CD8-positive, alpha-beta memory T cell (primary cell): ENCODE measurements at regions not wholly inside any gene's neighbourhood (a gene's known extent, or its start where the extent isn't known, plus 50 kb on each side); places are given as distances from the start of the nearest gene placed in this dataset.

ENCODE experiments used
- CTCF ChIA-PET: fragments of 350-600 bp; sonication (Branson Sonifier 250); formaldehyde crosslinking; loops from one replicate; lab custom pipeline; 2021; ENCODE audit warnings: antibody characterized with exemption; lab: Charles Lee
- POLR2A ChIA-PET: fragments of 350-600 bp; sonication (Branson Sonifier 250); formaldehyde crosslinking; loops from one replicate; lab custom pipeline; 2021; ENCODE audit warnings: antibody characterized with exemption; lab: Charles Lee
- DNase-seq, 5 donors: peaks; one replicate each; pipeline versions ENCODE4 v3.0.0 to v3.0.0-alpha.2; 2020 to 2022; ENCODE audit warnings: mixed read lengths in 1 of 5
- H3K27ac ChIP-seq: one replicate; pipeline ENCODE4 v1.7.0; 2013; ENCODE audit warnings: low read depth, mild to moderate bottlenecking, low read length, moderate library complexity
- H3K27me3 ChIP-seq: 2 replicates; pipeline ENCODE4 v1.7.0; 2013; ENCODE audit warnings: low read length, mild to moderate bottlenecking; ENCODE audit not compliant: insufficient read depth, poor library complexity, severe bottlenecking
- H3K36me3 ChIP-seq: 2 replicates; pipeline ENCODE4 v1.7.0; 2013; ENCODE audit warnings: mild to moderate bottlenecking, low read length, moderate library complexity; ENCODE audit not compliant: insufficient read depth
- H3K4me1 ChIP-seq: 2 replicates; pipeline ENCODE4 v1.7.0; 2013; ENCODE audit warnings: mild to moderate bottlenecking, low read length, moderate library complexity; ENCODE audit not compliant: insufficient read depth
- H3K4me3 ChIP-seq: 2 replicates; pipeline ENCODE4 v1.7.0; 2013; ENCODE audit warnings: mild to moderate bottlenecking, low read length
- H3K9me3 ChIP-seq: 2 replicates; pipeline ENCODE4 v1.7.0; 2013; ENCODE audit warnings: mild to moderate bottlenecking, low read length
- H3K27ac Mint-ChIP-seq, 8 donors: one replicate each; pipeline ENCODE4 v1.8.0; 2020 to 2021; ENCODE audit warnings: mixed read lengths in 8 of 8, mild to moderate bottlenecking in 6 of 8, inconsistent platforms in 3 of 8, moderate library complexity in 3 of 8
- H3K27me3 Mint-ChIP-seq, 2 donors: one replicate each; pipeline ENCODE4 v1.8.0; 2020 to 2021; ENCODE audit warnings: mixed read lengths in 2 of 2, mild to moderate bottlenecking in 1 of 2, moderate library complexity in 1 of 2
- H3K36me3 Mint-ChIP-seq, 3 donors: one replicate each; pipeline ENCODE4 v1.8.0; 2020 to 2021; ENCODE audit warnings: mixed read lengths in 3 of 3, inconsistent platforms in 1 of 3, mild to moderate bottlenecking in 1 of 3
- H3K4me1 Mint-ChIP-seq, 3 donors: one replicate each; pipeline ENCODE4 v1.8.0; 2020 to 2021; ENCODE audit warnings: mixed read lengths in 3 of 3, inconsistent platforms in 1 of 3, mild to moderate bottlenecking in 1 of 3
- H3K4me3 Mint-ChIP-seq, 7 donors: one replicate each; pipeline ENCODE4 v1.8.0; 2020 to 2021; ENCODE audit warnings: mixed read lengths in 7 of 7, mild to moderate bottlenecking in 6 of 7, moderate library complexity in 4 of 7, inconsistent platforms in 2 of 7
- H3K9me3 Mint-ChIP-seq, 5 donors: one replicate each; pipeline ENCODE4 v1.8.0; 2020 to 2022; ENCODE audit warnings: mixed read lengths in 5 of 5, mild to moderate bottlenecking in 3 of 5, moderate library complexity in 2 of 5, inconsistent platforms in 1 of 5

GRCh38 chr13:105345131-105345530, 1190.3 kb downstream of the EFNB2 start:
- CTCF ChIA-PET: no interaction called here
- Mint-ChIP-seq H3K9me3 (peaks cover 0 to 5% (median 0%) of the 10 kb centered on the region in 5 donors), H3K27me3 (peaks cover 0 to 2% of the 10 kb centered on the region in 2 donors)

GRCh38 chr13:105343134-105343806, 1192.2 kb downstream of the EFNB2 start:
- Histone ChIP-seq H3K36me3 (no peaks in the 10 kb centered on the region), H3K27me3 (no peaks in the 10 kb centered on the region), H3K4me1 (no peaks in the 10 kb centered on the region), H3K9me3 (no peaks in the 10 kb centered on the region), H3K27ac (no peak overlapping the region), H3K4me3 (no peak overlapping the region)
- no peak overlapping the region for H3K4me3 Mint-ChIP-seq
- H3K27me3 Mint-ChIP-seq: peaks cover 0 to 2% of the 10 kb centered on the region in 2 donors
- no peak overlapping the region for H3K27ac Mint-ChIP-seq
- no peaks in the 10 kb centered on the region for H3K36me3 Mint-ChIP-seq
- H3K9me3 Mint-ChIP-seq: peaks cover 0 to 2% (median 0%) of the 10 kb centered on the region in 5 donors
- no peaks in the 10 kb centered on the region for H3K4me1 Mint-ChIP-seq
- POLR2A ChIA-PET: no interaction called here
- no peak for DNase-seq
- CTCF ChIA-PET: no interaction called here

More at GRCh38 chr13:105345131-105345530, 1190.3 kb downstream of the EFNB2 start:
- Mint-ChIP-seq H3K36me3 (no peaks in the 10 kb centered on the region), H3K4me3 (no peak overlapping the region), H3K4me1 (no peaks in the 10 kb centered on the region), H3K27ac (no peak overlapping the region)
- DNase-seq: no peak
- no peak overlapping the region for H3K4me3 ChIP-seq
- H3K4me1 ChIP-seq: no peaks in the 10 kb centered on the region
- POLR2A ChIA-PET: no interaction called here
- no peaks in the 10 kb centered on the region for H3K9me3 ChIP-seq
- H3K27ac ChIP-seq: no peak overlapping the region
- H3K27me3 ChIP-seq: no peaks in the 10 kb centered on the region
- H3K36me3 ChIP-seq: no peaks in the 10 kb centered on the region

GRCh38 chr13:105342281-105342820, 1193.1 kb downstream of the EFNB2 start:
- H3K27me3 ChIP-seq: no peaks in the 10 kb centered on the region
- Mint-ChIP-seq H3K4me3 (no peak overlapping the region), H3K36me3 (no peaks in the 10 kb centered on the region), H3K27me3 (peaks cover 0 to 2% of the 10 kb centered on the region in 2 donors), H3K27ac (no peak overlapping the region), H3K4me1 (no peaks in the 10 kb centered on the region), H3K9me3 (peaks cover 0 to 2% (median 0%) of the 10 kb centered on the region in 5 donors)
- H3K9me3 ChIP-seq: no peaks in the 10 kb centered on the region
- no peak for DNase-seq
- no peaks in the 10 kb centered on the region for H3K36me3 ChIP-seq
- no peak overlapping the region for H3K4me3 ChIP-seq
- ChIA-PET CTCF (no interaction called here), POLR2A (no interaction called here)
- H3K4me1 ChIP-seq: no peaks in the 10 kb centered on the region
- H3K27ac ChIP-seq: no peak overlapping the region

GRCh38 chr13:105341758-105342157, 1193.7 kb downstream of the EFNB2 start:
- peaks cover 0 to 2% (median 0%) of the 10 kb centered on the region in 5 donors for H3K9me3 Mint-ChIP-seq
- H3K27me3 ChIP-seq: no peaks in the 10 kb centered on the region
- H3K4me3 Mint-ChIP-seq: no peak overlapping the region
- CTCF ChIA-PET: no interaction called here
- no peaks in the 10 kb centered on the region for H3K36me3 ChIP-seq
- H3K4me1 Mint-ChIP-seq: no peaks in the 10 kb centered on the region
- no peak overlapping the region for H3K4me3 ChIP-seq
- POLR2A ChIA-PET: no interaction called here
- no peak for DNase-seq
- H3K36me3 Mint-ChIP-seq: no peaks in the 10 kb centered on the region
- H3K27ac Mint-ChIP-seq: no peak overlapping the region
- no peaks in the 10 kb centered on the region for H3K4me1 ChIP-seq
- no peak overlapping the region for H3K27ac ChIP-seq
- no peaks in the 10 kb centered on the region for H3K9me3 ChIP-seq
- H3K27me3 Mint-ChIP-seq: peaks cover 0 to 2% of the 10 kb centered on the region in 2 donors

GRCh38 chr13:105341256-105341655, 1194.2 kb downstream of the EFNB2 start:
- Mint-ChIP-seq H3K36me3 (no peaks in the 10 kb centered on the region), H3K27ac (no peak overlapping the region), H3K4me3 (no peak overlapping the region), H3K9me3 (peaks cover 0 to 2% (median 0%) of the 10 kb centered on the region in 5 donors), H3K27me3 (peaks cover 0 to under 1% of the 10 kb centered on the region in 2 donors), H3K4me1 (no peaks in the 10 kb centered on the region)
- no peak for DNase-seq
- no peaks in the 10 kb centered on the region for H3K4me1 ChIP-seq
- H3K27ac ChIP-seq: no peak overlapping the region
- H3K4me3 ChIP-seq: no peak overlapping the region
- ChIA-PET POLR2A (no interaction called here), CTCF (no interaction called here)
- no peaks in the 10 kb centered on the region for H3K27me3 ChIP-seq
- no peaks in the 10 kb centered on the region for H3K36me3 ChIP-seq
- no peaks in the 10 kb centered on the region for H3K9me3 ChIP-seq

- Histone ChIP-seq H3K36me3 (no peaks in the 10 kb centered on the region), H3K27ac (no peak overlapping the region), H3K9me3 (no peaks in the 10 kb centered on the region), H3K27me3 (no peaks in the 10 kb centered on the region), H3K4me1 (no peaks in the 10 kb centered on the region), H3K4me3 (no peak overlapping the region)
- Mint-ChIP-seq H3K4me3 (no peak overlapping the region), H3K4me1 (no peaks in the 10 kb centered on the region), H3K27ac (no peak overlapping the region), H3K27me3 (no peaks in the 10 kb centered on the region), H3K36me3 (no peaks in the 10 kb centered on the region), H3K9me3 (peaks cover 0 to 2% (median 0%) of the 10 kb centered on the region in 5 donors)
- DNase-seq: no peak
- ChIA-PET POLR2A (no interaction called here), CTCF (no interaction called here)
Observed at GRCh38 chr13:105340061-105340606, 1195.3 kb downstream of the EFNB2 start.

GRCh38 chr13:105338773-105339172, 1196.7 kb downstream of the EFNB2 start:
- H3K27me3 Mint-ChIP-seq: no peaks in the 10 kb centered on the region
- ChIA-PET POLR2A (no interaction called here), CTCF (no interaction called here)
- Histone ChIP-seq H3K4me3 (no peak overlapping the region), H3K27ac (no peak overlapping the region), H3K36me3 (no peaks in the 10 kb centered on the region), H3K9me3 (no peaks in the 10 kb centered on the region), H3K27me3 (no peaks in the 10 kb centered on the region), H3K4me1 (no peaks in the 10 kb centered on the region)
- no peak for DNase-seq
- no peak overlapping the region for H3K27ac Mint-ChIP-seq
- no peak overlapping the region for H3K4me3 Mint-ChIP-seq
- no peaks in the 10 kb centered on the region for H3K36me3 Mint-ChIP-seq
- H3K4me1 Mint-ChIP-seq: no peaks in the 10 kb centered on the region
- H3K9me3 Mint-ChIP-seq: peaks cover 0 to 3% (median 0%) of the 10 kb centered on the region in 5 donors

DNA sequence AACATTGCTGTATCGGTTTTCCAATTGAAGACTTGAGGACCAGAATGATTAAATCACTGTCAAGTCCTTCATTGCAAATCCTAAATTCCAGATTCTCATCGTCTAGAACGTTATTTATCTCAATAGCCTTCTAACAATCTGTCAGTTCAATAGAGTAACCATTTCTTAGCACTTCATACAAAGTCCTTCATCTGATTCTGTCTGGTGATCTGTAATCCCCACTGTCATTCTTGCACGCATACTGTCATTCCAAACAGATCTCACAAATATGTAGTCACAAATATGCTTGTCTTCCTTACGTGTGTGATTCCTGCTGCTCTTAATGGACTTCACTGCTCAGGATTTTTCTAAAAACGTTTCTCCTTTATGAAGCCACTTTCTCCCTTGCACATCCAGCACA, 1197.5 kb downstream of the EFNB2 start:
- no peaks in the 10 kb centered on the region for H3K36me3 Mint-ChIP-seq
- DNase-seq: no peak
- Histone ChIP-seq H3K4me3 (no peak overlapping the region), H3K27me3 (no peaks in the 10 kb centered on the region), H3K36me3 (no peaks in the 10 kb centered on the region), H3K27ac (no peak overlapping the region), H3K9me3 (no peaks in the 10 kb centered on the region), H3K4me1 (no peaks in the 10 kb centered on the region)
- no peak overlapping the region for H3K4me3 Mint-ChIP-seq
- no peaks in the 10 kb centered on the region for H3K4me1 Mint-ChIP-seq
- peak overlapping the region in 1 of 8 donors; percentile 67 for H3K27ac Mint-ChIP-seq
- no peaks in the 10 kb centered on the region for H3K27me3 Mint-ChIP-seq
- H3K9me3 Mint-ChIP-seq: peaks cover 0 to 3% (median 0%) of the 10 kb centered on the region in 5 donors
- CTCF ChIA-PET: no interaction called here
- POLR2A ChIA-PET: no interaction called here
